ENCODE measurements at regions not wholly inside any gene's neighbourhood (a gene's known extent, or its start where the extent isn't known, plus 50 kb on each side); places are given as distances from the start of the nearest gene placed in this dataset.

GRCh38 chr4:3712936-3713335 lies 53.2 kb upstream of the ADRA2C start:
- no peaks in the 10 kb centered on the region for H3K36me3 ChIP-seq (ENCODE audit: control insufficient read depth, insufficient read depth, low read length)
- H3K27me3 ChIP-seq (ENCODE audit: control insufficient read depth, insufficient read depth, low read length): no peaks in the 10 kb centered on the region
- no peak for DNase-seq (ENCODE audit: low read depth)
- no peak for TF ChIP-seq CTCF (IDR thresholded peaks at IDR 0.05; ENCODE audit: insufficient read depth, low read length, severe bottlenecking)
- no peak for FAIRE-seq
- no peak overlapping the region for H3K4me3 ChIP-seq (ENCODE audit: low read depth, low read length)

DNA sequence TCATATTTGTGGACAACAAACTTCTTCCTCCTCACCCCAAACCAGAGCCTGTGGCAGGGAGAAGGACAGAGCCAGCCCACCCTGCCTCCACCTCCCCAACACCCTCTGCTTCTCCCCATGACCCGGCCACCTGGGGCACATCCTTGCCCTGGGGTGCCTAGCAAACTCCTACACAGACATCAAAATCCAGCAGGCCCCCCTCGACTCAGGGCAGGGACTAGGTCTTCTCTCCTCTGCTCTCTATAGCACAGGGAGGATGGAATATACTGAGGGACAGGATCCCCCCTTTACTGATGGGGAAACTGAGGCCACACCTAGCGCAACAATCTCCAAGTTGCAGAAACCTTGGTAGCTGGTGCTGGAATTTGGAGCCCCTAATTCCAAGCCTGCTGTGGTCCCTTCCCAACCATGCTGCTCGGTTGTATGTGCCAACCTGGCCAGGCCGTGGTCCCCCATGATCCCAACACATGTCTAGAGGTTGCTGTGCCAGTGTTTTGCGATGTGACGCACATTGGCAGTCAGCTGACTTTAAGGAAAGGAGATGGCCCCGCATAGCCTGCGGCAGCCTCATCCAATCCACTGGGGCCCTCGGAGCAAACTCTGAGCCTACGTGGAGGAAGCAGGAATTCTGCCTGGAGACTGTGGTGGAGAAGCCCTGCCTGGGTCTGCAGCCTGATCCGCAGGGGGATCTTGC lies 53.9 kb upstream of the ADRA2C start:
- no peak for DNase-seq (ENCODE audit: low read depth)
- Histone ChIP-seq H3K36me3 (ENCODE audit: control insufficient read depth, insufficient read depth, low read length) (no peaks in the 10 kb centered on the region), H3K27me3 (ENCODE audit: control insufficient read depth, insufficient read depth, low read length) (no peaks in the 10 kb centered on the region), H3K4me3 (ENCODE audit: low read depth, low read length) (no peak overlapping the region)
- no peak for FAIRE-seq
- no peak for TF ChIP-seq CTCF (IDR thresholded peaks at IDR 0.05; ENCODE audit: insufficient read depth, low read length, severe bottlenecking)

- FAIRE-seq (no peak), DNase-seq (ENCODE audit: low read depth) (no peak)
- TF ChIP-seq CTCF (IDR thresholded peaks at IDR 0.05; ENCODE audit: insufficient read depth, low read length, severe bottlenecking): no peak
- Histone ChIP-seq H3K27me3 (ENCODE audit: control insufficient read depth, insufficient read depth, low read length) (no peaks in the 10 kb centered on the region), H3K4me3 (ENCODE audit: low read depth, low read length) (no peak overlapping the region), H3K36me3 (ENCODE audit: control insufficient read depth, insufficient read depth, low read length) (no peaks in the 10 kb centered on the region)
Observed at GRCh38 chr4:3711183-3712111, 54.7 kb upstream of the ADRA2C start.

GRCh38 chr4:3710451-3711182 lies 55.6 kb upstream of the ADRA2C start:
- TF ChIP-seq CTCF (IDR thresholded peaks at IDR 0.05; ENCODE audit: insufficient read depth, low read length, severe bottlenecking): no peak
- no peak for FAIRE-seq
- no peak for DNase-seq (ENCODE audit: low read depth)
- Histone ChIP-seq H3K36me3 (ENCODE audit: control insufficient read depth, insufficient read depth, low read length) (no peaks in the 10 kb centered on the region), H3K4me3 (ENCODE audit: low read depth, low read length) (no peak overlapping the region), H3K27me3 (ENCODE audit: control insufficient read depth, insufficient read depth, low read length) (no peaks in the 10 kb centered on the region)

DNA sequence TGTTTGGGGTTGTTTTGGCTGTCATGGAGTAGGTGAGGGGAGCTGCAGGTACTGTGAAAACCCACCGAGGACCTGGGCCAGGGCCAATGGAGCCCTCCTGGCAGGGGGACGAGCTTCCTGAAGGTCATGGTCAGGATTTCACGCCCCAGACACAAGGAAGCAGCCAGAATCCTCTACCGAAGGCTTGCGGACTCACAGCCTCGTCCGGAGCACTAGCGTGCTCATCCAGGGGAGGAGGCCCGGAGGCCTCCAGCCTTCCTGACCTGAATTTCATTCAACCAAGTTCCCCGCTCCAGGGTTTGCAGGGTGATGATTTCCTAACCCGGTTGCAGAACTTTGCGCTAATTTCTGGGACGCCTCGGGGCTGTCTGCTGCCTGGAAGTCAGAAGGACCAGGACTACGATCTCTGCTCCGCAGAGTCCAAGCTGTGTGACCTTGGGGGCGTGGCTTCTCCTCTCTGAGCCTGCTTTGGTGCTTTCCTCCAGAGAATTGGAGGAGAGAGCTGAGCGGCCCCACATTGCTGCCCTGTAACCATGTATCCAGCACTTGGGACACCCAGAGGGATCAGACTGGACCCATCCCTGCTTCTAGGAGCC lies 56.2 kb upstream of the ADRA2C start:
- no peak for DNase-seq (ENCODE audit: low read depth)
- no peak for FAIRE-seq
- no peak overlapping the region for H3K4me3 ChIP-seq (ENCODE audit: low read depth, low read length)
- H3K27me3 ChIP-seq (ENCODE audit: control insufficient read depth, insufficient read depth, low read length): no peaks in the 10 kb centered on the region
- no peaks in the 10 kb centered on the region for H3K36me3 ChIP-seq (ENCODE audit: control insufficient read depth, insufficient read depth, low read length)
- TF ChIP-seq CTCF (IDR thresholded peaks at IDR 0.05; ENCODE audit: insufficient read depth, low read length, severe bottlenecking): no peak

All from bronchial epithelial cell (primary cell).